SK-N-SH (cell line): ENCODE measurements at regions not wholly inside any gene's neighbourhood (a gene's known extent, or its start where the extent isn't known, plus 50 kb on each side); places are given as distances from the start of the nearest gene placed in this dataset.

Source experiments
- CTCF ChIP-seq: fragments of 200-600 bp; sonication (generic); IDR thresholded peaks from 2 replicates; pipeline ENCODE4 v1.6.1; 2017; ENCODE audit warnings: antibody characterized with exemption, mild to moderate bottlenecking, moderate library complexity
- FOXM1 ChIP-seq: IDR thresholded peaks from 2 replicates; pipeline ENCODE4 v1.4.0; 2012; ENCODE audit warnings: low read depth, mild to moderate bottlenecking
- GABPA ChIP-seq: IDR thresholded peaks from 2 replicates; pipeline ENCODE4 v1.4.0; 2012; ENCODE audit warnings: low read depth, mild to moderate bottlenecking
- MXI1 ChIP-seq: IDR thresholded peaks from 2 replicates; pipeline ENCODE4 v1.6.1; 2012; ENCODE audit warnings: mild to moderate bottlenecking, low read depth, low read length, improper control_type of control experiment
- POLR2AphosphoS5 ChIP-seq: IDR thresholded peaks from 2 replicates; pipeline ENCODE4 v1.6.1; 2012; ENCODE audit warnings: low read depth, low read length
- RAD21 ChIP-seq: IDR thresholded peaks from 2 replicates; pipeline ENCODE4 v1.6.1; 2012; ENCODE audit warnings: mild to moderate bottlenecking, low read length
- TF ChIP-seq, protein P1 (sequence below): IDR thresholded peaks from 2 replicates; pipeline ENCODE4 v1.6.1; 2012; ENCODE audit warnings: mild to moderate bottlenecking, low read depth, low read length, moderate library complexity

DNA sequence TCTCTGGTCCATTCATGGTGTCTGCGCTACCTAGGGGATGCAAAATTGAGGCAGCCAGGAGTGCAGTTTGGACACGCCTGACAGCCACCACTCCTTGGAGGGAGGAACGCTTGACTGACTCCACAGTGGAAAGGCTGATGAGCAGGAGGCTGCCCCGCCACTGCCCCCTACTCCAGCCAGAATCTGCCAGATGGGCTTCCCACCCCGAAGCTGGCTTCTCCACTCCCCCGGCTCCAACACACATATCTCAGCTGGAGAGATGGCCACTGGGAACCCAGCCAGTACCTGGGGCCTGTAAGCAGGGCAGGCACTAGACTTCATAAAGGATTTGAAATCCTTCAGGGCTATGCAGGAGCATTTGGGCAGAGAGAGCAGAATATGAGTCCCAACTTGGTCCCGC lies 51.4 kb upstream of the BLCAP start:
- no peak for TF ChIP-seq CTCF
- no peak for TF ChIP-seq POLR2AphosphoS5
- TF ChIP-seq RAD21, result no peak
- no peak for TF ChIP-seq MXI1
- TF ChIP-seq, protein P1, sequence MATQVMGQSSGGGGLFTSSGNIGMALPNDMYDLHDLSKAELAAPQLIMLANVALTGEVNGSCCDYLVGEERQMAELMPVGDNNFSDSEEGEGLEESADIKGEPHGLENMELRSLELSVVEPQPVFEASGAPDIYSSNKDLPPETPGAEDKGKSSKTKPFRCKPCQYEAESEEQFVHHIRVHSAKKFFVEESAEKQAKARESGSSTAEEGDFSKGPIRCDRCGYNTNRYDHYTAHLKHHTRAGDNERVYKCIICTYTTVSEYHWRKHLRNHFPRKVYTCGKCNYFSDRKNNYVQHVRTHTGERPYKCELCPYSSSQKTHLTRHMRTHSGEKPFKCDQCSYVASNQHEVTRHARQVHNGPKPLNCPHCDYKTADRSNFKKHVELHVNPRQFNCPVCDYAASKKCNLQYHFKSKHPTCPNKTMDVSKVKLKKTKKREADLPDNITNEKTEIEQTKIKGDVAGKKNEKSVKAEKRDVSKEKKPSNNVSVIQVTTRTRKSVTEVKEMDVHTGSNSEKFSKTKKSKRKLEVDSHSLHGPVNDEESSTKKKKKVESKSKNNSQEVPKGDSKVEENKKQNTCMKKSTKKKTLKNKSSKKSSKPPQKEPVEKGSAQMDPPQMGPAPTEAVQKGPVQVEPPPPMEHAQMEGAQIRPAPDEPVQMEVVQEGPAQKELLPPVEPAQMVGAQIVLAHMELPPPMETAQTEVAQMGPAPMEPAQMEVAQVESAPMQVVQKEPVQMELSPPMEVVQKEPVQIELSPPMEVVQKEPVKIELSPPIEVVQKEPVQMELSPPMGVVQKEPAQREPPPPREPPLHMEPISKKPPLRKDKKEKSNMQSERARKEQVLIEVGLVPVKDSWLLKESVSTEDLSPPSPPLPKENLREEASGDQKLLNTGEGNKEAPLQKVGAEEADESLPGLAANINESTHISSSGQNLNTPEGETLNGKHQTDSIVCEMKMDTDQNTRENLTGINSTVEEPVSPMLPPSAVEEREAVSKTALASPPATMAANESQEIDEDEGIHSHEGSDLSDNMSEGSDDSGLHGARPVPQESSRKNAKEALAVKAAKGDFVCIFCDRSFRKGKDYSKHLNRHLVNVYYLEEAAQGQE, result no peak
- no peak for TF ChIP-seq GABPA
- TF ChIP-seq FOXM1, result no peak
